HEK293 (cell line): ENCODE measurements at regions not wholly inside any gene's neighbourhood (a gene's known extent, or its start where the extent isn't known, plus 50 kb on each side); places are given as distances from the start of the nearest gene placed in this dataset.

Source experiments
- CTCF ChIA-PET: fragments of 350-600 bp; formaldehyde crosslinking; extraction: SDS; loops from one replicate; lab custom pipeline; 2021; ENCODE audit warnings: antibody characterized with exemption; lab: Yijun Ruan, JAX
- POLR2A ChIA-PET: fragments of 300-600 bp; formaldehyde crosslinking; extraction: SDS; loops from one replicate; lab custom pipeline; 2020; ENCODE audit warnings: antibody characterized with exemption, inconsistent platforms; lab: Yijun Ruan, JAX
- H3K27ac ChIP-seq: fragments of 200-500 bp; sonication (Bioruptor generic); 2 replicates; pipeline ENCODE4 v1.5.1; 2014; ENCODE audit warnings: low read depth, low read length, control low read depth, inconsistent platforms; ENCODE audit errors: extremely low read depth
- H3K36me3 ChIP-seq, 2 experiments: fragments of 200-500 bp in 1 of 2; sonication (Bioruptor generic) in 1 of 2; 1 replicate in 1 of 2; 2 replicates in 1 of 2; pipeline ENCODE4 v1.5.1; 2014 to 2017; ENCODE audit warnings: inconsistent platforms in 2 of 2, low read length in 2 of 2; ENCODE audit not compliant: control insufficient read depth in 2 of 2, insufficient read depth in 1 of 2
- H3K4me1 ChIP-seq: fragments of 200-500 bp; sonication (Bioruptor generic); 2 replicates; pipeline ENCODE4 v1.5.1; 2014; ENCODE audit warnings: mild to moderate bottlenecking, low read length, inconsistent platforms; ENCODE audit not compliant: control insufficient read depth, insufficient read depth
- H3K4me3 ChIP-seq: 2 replicates; pipeline ENCODE4 v1.5.1; 2011; ENCODE audit warnings: low read depth, mild to moderate bottlenecking, control low read depth, low read length, moderate library complexity
- H3K9me3 ChIP-seq: fragments of 200-500 bp; sonication (Bioruptor generic); 2 replicates; pipeline ENCODE4 v1.5.1; 2014; ENCODE audit warnings: low read depth, low read length, inconsistent platforms; ENCODE audit not compliant: control insufficient read depth, insufficient read depth
- BCL11B ChIP-seq: fragments of 450-650 bp; formaldehyde crosslinking; IDR thresholded peaks from 2 replicates; pipeline ENCODE4 v1.5.1; 2016; ENCODE audit warnings: low read depth, missing biosample characterization, missing genetic modification characterization
- BCL6B ChIP-seq: fragments of 450-650 bp; formaldehyde crosslinking; IDR thresholded peaks from 2 replicates; pipeline ENCODE4 v1.5.1; 2017; ENCODE audit warnings: missing biosample characterization, missing genetic modification characterization
- EGR2 ChIP-seq: fragments of 450-650 bp; formaldehyde crosslinking; IDR thresholded peaks from 2 replicates; pipeline ENCODE4 v1.5.1; 2016; ENCODE audit warnings: low read depth, missing biosample characterization, missing genetic modification characterization
- HOXD13 ChIP-seq: sonication (generic); formaldehyde crosslinking; IDR thresholded peaks from 2 replicates; pipeline ENCODE4 v1.8.0; 2022; ENCODE audit warnings: missing genetic modification reagents, borderline replicate concordance
- KLF16 ChIP-seq: fragments of 450-650 bp; formaldehyde crosslinking; IDR thresholded peaks from 2 replicates; pipeline ENCODE4 v1.5.1; 2017; ENCODE audit warnings: missing biosample characterization, missing genetic modification characterization
- MEIS1 ChIP-seq: sonication (generic); formaldehyde crosslinking; IDR thresholded peaks from 2 replicates; pipeline ENCODE4 v1.8.1; 2022; ENCODE audit warnings: missing genetic modification reagents, mild to moderate bottlenecking, borderline replicate concordance
- OSR2 ChIP-seq: fragments of 450-650 bp; formaldehyde crosslinking; IDR thresholded peaks from 2 replicates; pipeline ENCODE4 v1.5.1; 2016; ENCODE audit warnings: missing biosample characterization, missing genetic modification characterization
- SETDB1 ChIP-seq: IDR thresholded peaks from one replicate; pipeline ENCODE4 v1.6.1; 2017; ENCODE audit warnings: mild to moderate bottlenecking, low read length, moderate library complexity, mixed read lengths; ENCODE audit not compliant: insufficient read length
- ZBTB1 ChIP-seq: fragments of 450-650 bp; formaldehyde crosslinking; IDR thresholded peaks from 2 replicates; pipeline ENCODE4 v1.5.1; 2016; ENCODE audit warnings: missing biosample characterization, missing genetic modification characterization
- ZBTB48 ChIP-seq: fragments of 450-650 bp; formaldehyde crosslinking; IDR thresholded peaks from 2 replicates; pipeline ENCODE4 v1.5.1; 2016; ENCODE audit warnings: missing biosample characterization, missing genetic modification characterization
- ZEB2 ChIP-seq: fragments of 450-650 bp; formaldehyde crosslinking; IDR thresholded peaks from 2 replicates; pipeline ENCODE4 v1.5.1; 2016; ENCODE audit warnings: missing biosample characterization, missing genetic modification characterization
- ZNF10 ChIP-seq: fragments of 450-650 bp; formaldehyde crosslinking; IDR thresholded peaks from 2 replicates; pipeline ENCODE4 v1.5.1; 2017; ENCODE audit warnings: missing biosample characterization, missing genetic modification characterization
- ZNF114 ChIP-seq: fragments of 450-650 bp; formaldehyde crosslinking; IDR thresholded peaks from 2 replicates; pipeline ENCODE4 v1.5.0; 2017; ENCODE audit warnings: missing biosample characterization, missing genetic modification characterization
- ZNF133 ChIP-seq: fragments of 450-650 bp; formaldehyde crosslinking; IDR thresholded peaks from 2 replicates; pipeline ENCODE4 v1.5.1; 2016; ENCODE audit warnings: missing biosample characterization, missing genetic modification characterization
- ZNF292 ChIP-seq: fragments of 450-650 bp; formaldehyde crosslinking; IDR thresholded peaks from 2 replicates; pipeline ENCODE4 v1.5.1; 2016; ENCODE audit warnings: low read depth, missing biosample characterization, missing genetic modification characterization, borderline replicate concordance
- ZNF302 ChIP-seq: fragments of 450-650 bp; formaldehyde crosslinking; IDR thresholded peaks from 2 replicates; pipeline ENCODE4 v1.5.1; 2016; ENCODE audit warnings: missing biosample characterization, missing genetic modification characterization, low read depth
- ZNF398 ChIP-seq: fragments of 450-650 bp; formaldehyde crosslinking; IDR thresholded peaks from 2 replicates; pipeline ENCODE4 v1.5.1; 2017; ENCODE audit warnings: missing biosample characterization, missing genetic modification characterization
- ZNF473 ChIP-seq: fragments of 450-650 bp; formaldehyde crosslinking; IDR thresholded peaks from 2 replicates; pipeline ENCODE4 v1.5.1; 2017; ENCODE audit warnings: missing biosample characterization, missing genetic modification characterization
- ZNF518A ChIP-seq: fragments of 450-650 bp; formaldehyde crosslinking; conservative IDR thresholded peaks from 2 replicates; pipeline ENCODE4 v1.5.1; 2016; ENCODE audit warnings: low read depth, missing biosample characterization, missing genetic modification characterization
- ZNF585B ChIP-seq: fragments of 450-650 bp; formaldehyde crosslinking; IDR thresholded peaks from 2 replicates; pipeline ENCODE4 v1.5.1; 2016; ENCODE audit warnings: missing biosample characterization, missing genetic modification characterization
- ZNF596 ChIP-seq: fragments of 450-650 bp; IDR thresholded peaks from 2 replicates; pipeline ENCODE4 v1.5.0; 2018; ENCODE audit warnings: missing biosample characterization, mild to moderate bottlenecking, missing genetic modification characterization, moderate library complexity
- ZNF639 ChIP-seq: fragments of 450-650 bp; formaldehyde crosslinking; IDR thresholded peaks from 2 replicates; pipeline ENCODE4 v1.5.1; 2016; ENCODE audit warnings: missing biosample characterization, missing genetic modification characterization
- ZXDB ChIP-seq: fragments of 450-650 bp; formaldehyde crosslinking; IDR thresholded peaks from 2 replicates; pipeline ENCODE4 v1.5.1; 2016; ENCODE audit warnings: missing biosample characterization, missing genetic modification characterization
- TF ChIP-seq, protein P1 (sequence below): fragments of 450-650 bp; formaldehyde crosslinking; IDR thresholded peaks from 2 replicates; pipeline ENCODE4 v1.5.1; 2016; ENCODE audit warnings: missing biosample characterization, missing genetic modification characterization

GRCh38 chr5:2995035-2995434 is 243.6 kb upstream of the IRX2 start (continued):
- TF ChIP-seq ZNF596 (tag by site-specific recombination) (no peak), KLF16 (tag by site-specific recombination) (no peak), MEIS1 (CRISPR knock-in tag) (no peak), BCL11B (tag by site-specific recombination) (no peak), OSR2 (tag by site-specific recombination) (no peak), ZNF398 (no peak), ZNF292 (tag by site-specific recombination) (no peak)

GRCh38 chr5:2993771-2994170 is 242.3 kb upstream of the IRX2 start:
- TF ChIP-seq ZNF302 (tag by site-specific recombination) (no peak), ZNF114 (tag by site-specific recombination) (no peak)
- Histone ChIP-seq H3K9me3 (no peaks in the 10 kb centered on the region), H3K4me1 (no peaks in the 10 kb centered on the region), H3K4me3 (no peak overlapping the region), H3K27ac (no peak overlapping the region), H3K36me3 (no peaks in the 10 kb centered on the region)
- ChIA-PET CTCF (no interaction called here), POLR2A (no interaction called here)

DNA sequence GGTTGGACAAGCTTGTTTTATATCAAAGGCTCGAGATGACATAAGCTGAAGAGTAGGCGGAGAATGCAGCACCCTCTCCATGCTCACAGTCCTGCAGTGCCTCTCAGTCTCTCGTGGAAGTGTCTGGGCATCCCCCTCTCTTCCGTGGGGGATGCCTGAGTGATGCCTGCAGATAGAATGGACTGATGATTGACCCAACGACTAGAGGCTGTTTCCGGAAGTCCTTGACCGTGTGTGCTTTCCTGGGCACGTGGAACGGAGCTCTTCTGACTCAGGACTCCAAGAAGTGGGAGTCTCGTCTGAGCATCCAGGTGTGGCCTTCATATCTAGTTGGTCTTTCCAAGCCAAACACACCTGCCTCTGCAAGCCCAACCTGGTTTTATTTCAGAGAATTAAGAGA is 241.8 kb upstream of the IRX2 start:
- Histone ChIP-seq H3K4me1 (no peaks in the 10 kb centered on the region), H3K9me3 (no peaks in the 10 kb centered on the region), H3K27ac (no peak overlapping the region), H3K36me3 (no peaks in the 10 kb centered on the region), H3K4me3 (no peak overlapping the region)
- TF ChIP-seq ZNF518A (tag by site-specific recombination) (no peak), BCL6B (tag by site-specific recombination) (no peak), ZNF10 (no peak), ZBTB48 (tag by site-specific recombination) (no peak), ZBTB1 (no peak), ZXDB (tag by site-specific recombination) (no peak), ZEB2 (tag by site-specific recombination) (no peak), HOXD13 (no peak), SETDB1 (no peak), ZNF639 (tag by site-specific recombination) (no peak), ZNF473 (tag by site-specific recombination) (no peak), ZNF133 (tag by site-specific recombination) (no peak), ZNF585B (tag by site-specific recombination) (no peak), OSR2 (tag by site-specific recombination) (no peak), EGR2 (no peak)
- TF ChIP-seq, protein P1, sequence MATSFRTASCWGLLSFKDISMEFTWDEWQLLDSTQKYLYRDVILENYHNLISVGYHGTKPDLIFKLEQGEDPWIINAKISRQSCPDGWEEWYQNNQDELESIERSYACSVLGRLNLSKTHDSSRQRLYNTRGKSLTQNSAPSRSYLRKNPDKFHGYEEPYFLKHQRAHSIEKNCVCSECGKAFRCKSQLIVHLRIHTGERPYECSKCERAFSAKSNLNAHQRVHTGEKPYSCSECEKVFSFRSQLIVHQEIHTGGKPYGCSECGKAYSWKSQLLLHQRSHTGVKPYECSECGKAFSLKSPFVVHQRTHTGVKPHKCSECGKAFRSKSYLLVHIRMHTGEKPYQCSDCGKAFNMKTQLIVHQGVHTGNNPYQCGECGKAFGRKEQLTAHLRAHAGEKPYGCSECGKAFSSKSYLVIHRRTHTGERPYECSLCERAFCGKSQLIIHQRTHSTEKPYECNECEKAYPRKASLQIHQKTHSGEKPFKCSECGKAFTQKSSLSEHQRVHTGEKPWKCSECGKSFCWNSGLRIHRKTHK (tag by site-specific recombination), result no peak
- ChIA-PET POLR2A (no interaction called here), CTCF (no interaction called here)
